ENCODE measurements at regions not wholly inside any gene's neighbourhood (a gene's known extent, or its start where the extent isn't known, plus 50 kb on each side); places are given as distances from the start of the nearest gene placed in this dataset.
"Not testable (repeated sequence)": the region's sequence is repeated elsewhere in the genome, so short reads cannot be mapped to it uniquely, and the experiment has no call there.

- not testable (repeated sequence) for DNase-seq
These were observed 415.8 kb downstream of the TSHZ3 start for GRCh38 chr19:30933454-30933853.

GRCh38 chr19:30932854-30933253 is 416.4 kb downstream of the TSHZ3 start:
- DNase-seq = no peak

- DNase-seq = no peak
These were observed 418.1 kb downstream of the TSHZ3 start for GRCh38 chr19:30930941-30931706.

- DNase-seq = no peak
These were observed 421.5 kb downstream of the TSHZ3 start for GRCh38 chr19:30927705-30928104.

DNA sequence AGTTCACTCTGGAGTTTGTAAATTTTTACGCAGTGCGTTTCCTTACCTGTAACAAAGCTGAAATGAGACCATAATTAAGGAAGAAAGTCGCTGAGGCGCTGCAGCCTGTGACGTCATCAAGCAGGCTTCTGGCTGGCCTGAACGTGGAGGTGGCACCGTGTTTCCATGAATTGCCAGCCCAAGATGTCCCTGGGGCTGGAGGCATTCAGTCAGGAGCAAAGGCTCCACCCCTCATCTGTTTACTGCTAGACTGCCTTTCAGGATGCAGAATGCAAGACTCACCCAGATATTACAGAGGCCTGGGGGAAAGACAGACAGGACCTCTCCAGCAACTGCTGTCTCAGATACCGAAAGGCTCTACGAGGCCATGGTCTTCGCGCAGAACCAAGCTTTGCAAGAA is 424.6 kb downstream of the TSHZ3 start:
- no peak for DNase-seq

DNA sequence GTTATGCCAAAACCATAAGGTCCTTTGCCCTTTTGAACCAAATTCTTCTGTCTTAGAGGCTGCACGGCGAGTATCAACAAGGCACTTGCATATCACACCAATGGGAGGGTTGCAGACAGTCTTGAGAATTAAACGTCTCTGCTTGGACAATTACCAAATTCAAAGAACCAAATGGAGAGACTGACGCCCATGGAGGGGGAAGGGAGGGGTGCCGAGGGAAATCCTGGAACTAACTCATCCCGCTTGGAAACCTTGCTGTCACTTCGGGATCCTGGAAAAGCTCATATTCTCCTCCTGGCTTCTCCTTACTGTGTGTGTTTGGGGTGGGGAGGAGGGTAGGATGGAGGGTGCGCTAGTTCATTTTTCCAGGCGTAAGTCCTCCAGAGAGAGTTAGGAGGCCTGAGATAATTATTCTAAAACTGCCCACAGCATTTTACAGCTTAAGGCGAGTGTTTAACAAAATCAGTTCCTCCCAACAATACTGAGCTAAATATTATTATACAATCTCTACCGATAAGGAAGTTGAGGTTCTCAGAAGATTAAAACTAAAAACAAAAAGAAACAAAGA is 425.1 kb downstream of the TSHZ3 start:
- no peak for DNase-seq

DNA sequence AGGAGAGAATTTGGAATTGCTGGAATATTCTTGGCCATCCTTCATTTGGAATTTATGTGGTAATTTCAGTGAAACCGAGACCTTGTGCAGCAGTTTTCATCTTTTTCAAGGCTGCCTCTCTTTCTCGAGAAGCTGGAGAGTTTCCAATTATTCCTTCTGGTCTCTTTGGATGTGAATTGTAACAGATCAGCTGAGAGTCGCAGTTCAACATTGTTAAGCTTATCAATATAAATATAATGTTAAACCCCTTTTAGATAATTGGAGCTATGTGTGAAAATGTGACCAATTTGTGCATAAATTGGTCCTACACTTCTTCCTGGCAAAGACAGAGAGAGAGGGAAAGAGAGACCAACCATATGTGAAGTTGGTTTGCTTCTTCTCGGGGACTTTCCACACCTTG is 425.6 kb downstream of the TSHZ3 start:
- no peak for DNase-seq

GRCh38 chr19:30923096-30923495 is 426.1 kb downstream of the TSHZ3 start:
- DNase-seq = no peak

GRCh38 chr19:30920222-30920621 is 429.0 kb downstream of the TSHZ3 start:
- no peak for DNase-seq

DNA sequence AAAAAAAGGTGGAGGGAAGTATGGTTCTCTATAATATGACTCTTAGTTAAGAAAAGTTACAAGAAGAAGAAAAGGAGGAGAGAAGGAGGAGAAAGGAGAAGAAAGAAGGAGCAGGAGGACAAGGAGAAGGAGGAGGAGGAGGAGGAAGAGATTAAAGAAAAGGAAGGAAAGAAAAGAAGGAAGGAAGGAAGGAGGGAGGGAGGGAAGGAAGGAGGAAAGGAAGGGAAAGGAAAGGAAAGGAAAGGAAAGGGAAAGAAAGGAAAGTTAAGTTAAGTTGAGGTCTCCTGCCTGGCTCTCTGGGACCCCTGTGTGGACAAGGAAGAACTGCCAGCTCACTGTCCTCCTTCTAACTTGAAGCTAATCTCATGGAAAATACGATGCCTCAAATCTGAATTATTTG is 429.5 kb downstream of the TSHZ3 start:
- DNase-seq = no peak

DNA sequence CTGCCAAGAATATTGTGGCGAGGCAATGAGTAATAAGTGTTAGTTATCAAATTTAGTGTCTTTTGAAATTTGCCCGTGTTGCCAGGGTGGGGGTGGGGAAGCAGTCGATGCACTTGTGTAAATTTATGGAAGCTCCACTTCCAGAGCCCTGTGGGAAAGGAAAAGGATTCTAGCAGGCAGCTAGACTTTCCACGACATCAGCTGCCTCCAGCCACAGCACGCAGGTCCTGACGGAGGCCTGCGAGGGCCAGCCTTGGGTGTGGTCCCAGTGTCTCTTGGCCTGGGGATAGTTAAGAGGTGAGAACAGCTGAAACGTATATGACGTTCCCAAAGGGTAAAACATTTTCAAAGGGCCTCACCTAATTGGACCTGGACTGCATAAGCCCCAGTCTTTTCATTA is 433.0 kb downstream of the TSHZ3 start:
- DNase-seq = no peak

DNA sequence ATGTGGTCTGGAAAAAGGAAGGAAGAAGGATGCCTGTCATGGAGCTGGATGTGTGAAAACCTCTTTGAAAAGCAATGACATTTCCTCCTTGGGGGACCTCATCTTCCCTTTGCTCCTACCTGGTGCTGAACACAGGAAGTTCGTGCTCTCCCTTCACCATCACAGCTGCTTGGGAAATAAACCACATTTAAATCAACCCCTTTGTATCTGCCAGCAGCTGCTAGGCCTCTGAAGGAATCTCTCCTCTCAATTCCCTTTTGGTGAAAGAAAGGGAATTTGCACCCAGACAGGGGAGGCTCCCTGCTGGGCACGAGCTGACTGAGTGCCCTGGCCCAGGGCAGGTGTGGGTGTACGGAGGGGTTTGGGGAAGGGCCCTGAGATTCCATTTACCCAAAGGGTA is 437.7 kb downstream of the TSHZ3 start:
- DNase-seq = no peak

DNA sequence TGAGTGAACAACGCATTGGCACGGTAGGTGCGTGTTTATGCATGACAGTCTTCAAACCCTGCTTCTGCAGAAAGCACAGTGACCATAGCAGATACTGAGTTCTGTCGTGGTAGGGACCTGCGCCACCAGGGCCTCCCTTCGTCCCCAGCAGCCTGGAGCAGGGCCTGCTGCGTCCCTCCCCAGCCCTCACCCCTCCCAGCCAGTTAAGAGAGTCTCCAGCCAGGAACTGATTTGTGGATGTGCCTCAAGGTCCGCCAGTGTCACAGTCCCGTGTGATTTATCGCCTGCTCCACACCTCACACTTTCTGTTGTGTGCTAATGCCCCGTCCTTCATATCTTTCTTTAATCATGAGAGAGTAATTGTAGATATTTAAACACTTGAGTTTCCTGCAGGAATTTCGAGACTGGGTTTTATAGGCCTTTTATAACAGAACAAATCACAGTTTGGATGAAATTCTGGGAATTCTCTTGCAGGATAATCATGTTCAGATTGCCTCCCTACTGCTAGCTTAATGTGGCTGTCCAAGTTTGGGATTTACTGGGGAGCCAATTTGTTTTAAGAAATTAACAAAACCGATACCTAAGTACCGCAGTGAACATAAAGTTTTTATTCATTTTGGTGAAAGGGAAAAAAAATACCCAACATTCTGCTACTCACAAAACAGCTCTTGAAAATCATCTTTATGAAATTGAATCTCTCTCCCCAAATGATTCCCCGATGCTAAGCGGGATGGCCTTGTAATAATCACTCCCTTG is 438.6 kb downstream of the TSHZ3 start:
- DNase-seq = no peak

GRCh38 chr19:30909216-30909615 is 440.0 kb downstream of the TSHZ3 start:
- no peak for DNase-seq

- DNase-seq = no peak
These were observed 440.9 kb downstream of the TSHZ3 start for GRCh38 chr19:30908262-30908771.

- no peak for DNase-seq
These were observed 442.4 kb downstream of the TSHZ3 start for GRCh38 chr19:30906871-30907270.

DNA sequence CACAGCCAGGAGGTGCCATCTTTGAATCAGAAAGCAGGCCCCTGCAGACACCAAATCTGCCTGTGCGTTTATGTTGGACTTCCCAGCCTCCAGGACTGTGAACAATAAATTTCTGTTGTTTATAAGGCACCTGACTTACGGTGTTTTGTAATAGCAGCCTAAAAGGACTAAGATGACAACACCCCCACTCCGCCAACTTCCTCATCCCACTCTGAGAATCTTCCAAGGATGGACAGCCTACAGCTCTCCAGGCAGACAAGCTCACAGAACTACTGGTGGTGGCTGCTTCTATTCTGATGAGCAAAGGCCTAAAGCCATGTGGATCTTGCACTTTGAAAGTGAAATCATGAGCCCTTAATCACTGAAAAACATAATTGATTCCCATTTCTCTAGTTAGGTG is 449.2 kb downstream of the TSHZ3 start:
- no peak for DNase-seq

DNA sequence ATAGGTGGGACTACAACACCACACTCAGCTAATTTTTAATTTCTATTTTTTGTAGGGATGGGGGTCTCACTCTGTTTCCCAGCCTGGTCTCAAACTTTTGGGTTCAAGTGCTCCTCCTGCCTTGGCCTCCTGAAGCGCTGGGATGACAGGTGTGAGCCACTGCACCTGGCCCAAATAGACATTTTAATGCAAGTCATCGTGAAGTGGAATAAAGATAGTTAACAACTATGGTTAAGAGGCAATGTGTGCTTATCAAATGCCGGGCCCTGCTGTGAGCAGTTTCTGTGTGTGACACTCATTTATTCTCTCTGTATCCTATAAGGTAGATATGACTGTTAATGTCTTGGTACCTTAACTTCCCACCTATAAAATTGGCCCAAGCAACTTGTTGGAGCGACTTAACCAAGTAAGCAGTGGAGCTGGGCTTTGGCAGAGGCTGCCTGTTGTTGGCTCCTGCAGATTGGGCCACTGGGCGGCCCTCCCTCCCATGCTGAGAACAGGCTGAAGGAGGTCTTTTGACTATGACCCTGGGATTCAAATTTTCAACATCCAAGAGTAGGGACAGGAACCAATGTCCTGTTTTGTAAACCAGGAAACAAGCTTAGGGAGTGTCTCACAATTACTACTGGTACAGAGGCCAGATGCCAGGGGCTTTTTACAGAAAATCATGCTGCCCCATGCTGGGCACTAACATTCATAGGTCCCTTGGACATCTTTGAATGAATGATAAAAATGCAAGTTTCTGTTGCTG is 450.7 kb downstream of the TSHZ3 start:
- no peak for DNase-seq

- DNase-seq = no peak
These were observed 451.7 kb downstream of the TSHZ3 start for GRCh38 chr19:30897553-30897952.

DNA sequence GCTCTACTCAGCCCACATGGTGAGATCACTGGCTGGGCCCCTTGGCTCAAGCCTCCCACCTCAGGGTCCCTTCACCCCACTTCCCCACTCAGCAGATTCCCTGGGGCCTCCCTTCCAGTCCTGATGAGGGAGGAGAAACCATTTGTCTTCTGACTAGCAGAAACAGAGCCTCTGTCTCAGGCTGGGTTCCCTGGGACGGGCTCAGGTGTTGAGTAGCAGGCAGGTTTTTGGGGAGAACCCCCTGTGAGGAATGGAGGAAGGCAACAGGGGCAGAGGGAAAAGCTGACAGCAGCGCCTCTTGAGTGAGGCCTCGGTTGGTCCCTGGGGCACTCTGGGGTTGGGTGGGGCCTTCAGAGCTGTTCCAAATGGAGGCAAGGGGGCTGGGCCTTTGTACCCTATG is 452.2 kb downstream of the TSHZ3 start:
- DNase-seq = no peak

DNA sequence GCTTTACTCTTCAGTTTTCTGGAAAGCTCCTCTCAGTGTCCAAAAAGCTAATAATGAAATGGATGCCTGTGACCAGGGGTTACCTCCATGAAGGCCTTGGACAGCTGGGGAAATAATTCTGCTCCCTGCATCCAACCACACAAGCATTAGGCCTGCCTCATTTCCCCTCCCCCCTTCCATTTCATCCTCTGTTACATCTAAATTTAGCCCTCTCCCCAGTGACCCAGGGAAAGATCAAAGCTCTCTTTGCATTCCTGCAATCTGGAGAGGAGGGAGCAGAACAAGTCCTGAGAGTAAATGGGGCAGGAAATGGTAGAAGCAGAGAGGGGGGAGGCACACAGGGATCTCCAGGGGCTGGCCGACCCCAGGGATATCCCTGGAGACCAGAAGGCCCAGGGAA is 452.7 kb downstream of the TSHZ3 start:
- DNase-seq = no peak

- DNase-seq = no peak
These were observed 453.3 kb downstream of the TSHZ3 start for GRCh38 chr19:30895946-30896345.

DNA sequence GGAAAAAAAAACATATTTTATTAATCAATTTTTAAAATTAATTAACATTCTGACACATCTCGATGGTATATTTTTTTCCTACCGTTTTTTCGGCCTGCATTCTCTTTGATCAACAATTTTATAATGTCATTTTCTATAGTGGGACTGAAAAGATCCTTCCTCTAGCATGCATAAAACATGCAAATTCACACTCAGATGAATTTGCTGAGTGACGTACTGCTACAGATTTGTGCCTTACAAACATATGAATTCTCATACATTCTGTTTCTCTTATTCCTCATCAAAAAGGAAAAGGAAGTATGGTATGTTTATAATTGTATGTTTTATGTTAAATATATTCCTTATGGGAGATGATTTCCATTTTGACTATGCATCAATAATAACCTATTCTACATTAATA is 458.2 kb downstream of the TSHZ3 start:
- DNase-seq = no peak
